K562 (cell line): ENCODE measurements at regions not wholly inside any gene's neighbourhood (a gene's known extent, or its start where the extent isn't known, plus 50 kb on each side); places are given as distances from the start of the nearest gene placed in this dataset.
A peak's percentile ranks its signal among the peaks of the same experiment; 100 is the strongest.

Experiments
- ARNT ChIP-seq, 2 experiments: fragments of 450-650 bp; IDR thresholded peaks; 2 replicates each; pipeline ENCODE4 v1.6.1; 2016; ENCODE audit warnings: mild to moderate bottlenecking in 1 of 2
- BACH1 ChIP-seq: fragments of 200-800 bp; sonication (Bioruptor generic); IDR thresholded peaks from 2 replicates; pipeline ENCODE4 v1.6.1; 2016; ENCODE audit warnings: missing genetic modification characterization, missing compliant biosample characterization
- CAMTA2 ChIP-seq: fragments of 250-450 bp; sonication (Bioruptor Pico); conservative IDR thresholded peaks from 2 replicates; pipeline ENCODE4 v1.5.1; 2022
- CBFA2T2 ChIP-seq: fragments of 450-650 bp; conservative IDR thresholded peaks from 2 replicates; pipeline ENCODE4 v1.6.1; 2017; ENCODE audit warnings: mild to moderate bottlenecking
- ETV5 ChIP-seq: sonication (generic); formaldehyde crosslinking; IDR thresholded peaks from 2 replicates; pipeline ENCODE4 v1.4.0; 2020; ENCODE audit warnings: low read depth, mild to moderate bottlenecking, missing genetic modification reagents
- FOXK1 ChIP-seq: sonication (generic); formaldehyde crosslinking; IDR thresholded peaks from 2 replicates; pipeline ENCODE4 v1.8.0; 2022; ENCODE audit warnings: missing genetic modification reagents, mild to moderate bottlenecking, borderline replicate concordance
- GATAD2B ChIP-seq: fragments of 450-650 bp; IDR thresholded peaks from 2 replicates; pipeline ENCODE4 v1.6.1; 2017; ENCODE audit warnings: mild to moderate bottlenecking, borderline replicate concordance
- HDGF ChIP-seq: fragments of 450-650 bp; IDR thresholded peaks from 2 replicates; pipeline ENCODE4 v1.6.1; 2016
- JUN ChIP-seq, 2 experiments: sonication (generic) in 1 of 2; formaldehyde crosslinking in 1 of 2; IDR thresholded peaks; 2 replicates each; pipeline versions ENCODE4 v1.6.1 to v1.8.0; 2012 to 2022; ENCODE audit warnings: borderline replicate concordance in 2 of 2, mild to moderate bottlenecking in 2 of 2, improper control_type of control experiment in 1 of 2, low read depth in 1 of 2, low read length in 1 of 2, missing genetic modification reagents in 1 of 2
- JUND ChIP-seq, 2 experiments: IDR thresholded peaks; 2 replicates in 1 of 2; 3 replicates in 1 of 2; pipeline ENCODE4 v1.6.1; 2011; ENCODE audit warnings: borderline replicate concordance in 2 of 2, low read depth in 2 of 2, low read length in 2 of 2, improper control_type of control experiment in 1 of 2, missing biosample characterization in 1 of 2, missing genetic modification characterization in 1 of 2, missing genetic modification reagents in 1 of 2
- MYBL2 ChIP-seq, 2 experiments: fragments of 450-650 bp in 1 of 2; sonication (generic) in 1 of 2; formaldehyde crosslinking in 1 of 2; IDR thresholded peaks; 2 replicates each; pipeline versions ENCODE4 v1.6.1 to v1.8.1; 2017 to 2022; ENCODE audit warnings: borderline replicate concordance in 1 of 2, inconsistent platforms in 1 of 2, low read depth in 1 of 2, mild to moderate bottlenecking in 1 of 2, missing genetic modification reagents in 1 of 2, moderate library complexity in 1 of 2
- NCOR1 ChIP-seq: fragments of 450-650 bp; IDR thresholded peaks from 2 replicates; pipeline ENCODE4 v1.6.1; 2016; ENCODE audit warnings: mild to moderate bottlenecking, moderate library complexity
- SMARCA4 ChIP-seq: fragments of 450-650 bp; IDR thresholded peaks from 2 replicates; pipeline ENCODE4 v1.6.1; 2016
- SMARCE1 ChIP-seq: fragments of 450-650 bp; IDR thresholded peaks from 2 replicates; pipeline ENCODE4 v1.7.1; 2016; ENCODE audit warnings: mild to moderate bottlenecking
- SRSF1 ChIP-seq: fragments of 200-400 bp; formaldehyde crosslinking; IDR thresholded peaks from 2 replicates; pipeline ENCODE4 v1.6.1; 2017; ENCODE audit warnings: mild to moderate bottlenecking, low read depth, low read length, moderate library complexity
- ZBTB8A ChIP-seq: fragments of 450-650 bp; IDR thresholded peaks from 2 replicates; pipeline ENCODE4 v1.6.1; 2018; ENCODE audit warnings: mild to moderate bottlenecking, moderate library complexity; ENCODE audit not compliant: partially characterized antibody
- ZKSCAN1 ChIP-seq: fragments of 150-350 bp; IDR thresholded peaks from 2 replicates; pipeline ENCODE4 v1.6.1; 2016; ENCODE audit warnings: low read depth, low read length
- ZNF263 ChIP-seq: sonication (generic); formaldehyde crosslinking; IDR thresholded peaks from 2 replicates; pipeline ENCODE4 v1.8.0; 2022; ENCODE audit warnings: mild to moderate bottlenecking, missing genetic modification reagents, borderline replicate concordance
- ZNF41 ChIP-seq: fragments of 250-450 bp; sonication (Bioruptor Pico); conservative IDR thresholded peaks from 2 replicates; pipeline ENCODE4 v1.4.0; 2020; ENCODE audit warnings: mild to moderate bottlenecking
- TF ChIP-seq, protein P1 (sequence below): sonication (generic); formaldehyde crosslinking; IDR thresholded peaks from 2 replicates; pipeline ENCODE4 v1.8.1; 2022; ENCODE audit warnings: missing genetic modification reagents
- TF ChIP-seq, protein P2 (sequence below), 2 experiments: fragments of 450-650 bp in 1 of 2; sonication (generic) in 1 of 2; formaldehyde crosslinking in 1 of 2; IDR thresholded peaks in 1 of 2; conservative IDR thresholded peaks in 1 of 2; 2 replicates each; pipeline versions ENCODE4 v1.6.1 to v1.8.1; 2016 to 2023; ENCODE audit warnings: mild to moderate bottlenecking in 2 of 2, moderate library complexity in 2 of 2, inconsistent platforms in 1 of 2, missing genetic modification reagents in 1 of 2
- TF ChIP-seq, protein P3 (sequence below): fragments of 250-450 bp; sonication (Bioruptor Pico); IDR thresholded peaks from 2 replicates; pipeline ENCODE4 v1.9.0; 2021; ENCODE audit warnings: mild to moderate bottlenecking
- TF ChIP-seq, protein P4 (sequence below), 2 experiments: IDR thresholded peaks; 2 replicates each; pipeline ENCODE4 v1.6.1; 2012; ENCODE audit warnings: improper control_type of control experiment in 2 of 2, low read depth in 2 of 2, low read length in 2 of 2, borderline replicate concordance in 1 of 2

DNA sequence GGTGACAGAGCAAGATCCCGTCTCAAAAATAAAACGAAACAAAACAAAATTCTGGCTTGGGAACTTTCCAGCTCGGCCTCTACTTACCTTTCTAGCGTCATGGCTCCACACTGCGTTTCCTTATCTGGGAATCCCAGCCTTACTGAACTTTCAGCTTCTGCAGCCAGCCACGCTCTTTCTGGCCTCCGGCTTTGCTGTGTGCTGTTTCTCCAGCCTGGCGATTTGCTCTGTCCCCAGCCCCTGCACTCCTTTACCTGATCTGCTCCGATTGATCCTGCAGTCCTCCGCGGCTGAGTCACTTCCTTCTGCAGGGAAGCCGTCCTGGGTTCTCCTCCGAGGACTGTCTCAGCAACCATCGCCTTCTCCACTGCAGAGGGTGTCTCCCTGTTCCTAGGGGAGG lies 71.0 kb upstream of the FAM171A1 start (continued):
- TF ChIP-seq, protein P1, sequence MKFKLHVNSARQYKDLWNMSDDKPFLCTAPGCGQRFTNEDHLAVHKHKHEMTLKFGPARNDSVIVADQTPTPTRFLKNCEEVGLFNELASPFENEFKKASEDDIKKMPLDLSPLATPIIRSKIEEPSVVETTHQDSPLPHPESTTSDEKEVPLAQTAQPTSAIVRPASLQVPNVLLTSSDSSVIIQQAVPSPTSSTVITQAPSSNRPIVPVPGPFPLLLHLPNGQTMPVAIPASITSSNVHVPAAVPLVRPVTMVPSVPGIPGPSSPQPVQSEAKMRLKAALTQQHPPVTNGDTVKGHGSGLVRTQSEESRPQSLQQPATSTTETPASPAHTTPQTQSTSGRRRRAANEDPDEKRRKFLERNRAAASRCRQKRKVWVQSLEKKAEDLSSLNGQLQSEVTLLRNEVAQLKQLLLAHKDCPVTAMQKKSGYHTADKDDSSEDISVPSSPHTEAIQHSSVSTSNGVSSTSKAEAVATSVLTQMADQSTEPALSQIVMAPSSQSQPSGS (CRISPR knock-in tag), result no peak
- TF ChIP-seq ZNF41 (CRISPR knock-in tag) (no peak), SRSF1 (no peak), BACH1 (tag) (no peak), SMARCA4 (0 out of 2 replicates have a peak, but pooled peaks have one; percentile 42), CBFA2T2 (peak; percentile 26; the same call in 1 of the 2 replicates), JUN (IDR thresholded peaks at IDR 0.05; ENCODE audit: borderline replicate concordance, low read depth, low read length) (no peak), JUN (CRISPR knock-in tag; IDR thresholded peaks at IDR 0.05; ENCODE audit: borderline replicate concordance) (no peak), HDGF (no peak), NCOR1 (peak; percentile 27; the same call in 1 of the 2 replicates), ARNT (IDR thresholded peaks at IDR 0.05) (no peak), ZNF263 (CRISPR knock-in tag) (peak; percentile 74), JUND (IDR thresholded peaks at IDR 0.05; ENCODE audit: borderline replicate concordance, low read depth, low read length) (peak; percentile 59), JUND (tag; IDR thresholded peaks at IDR 0.05; ENCODE audit: borderline replicate concordance, low read depth, low read length) (no peak), MYBL2 (IDR thresholded peaks at IDR 0.05; ENCODE audit: low read depth) (no peak), MYBL2 (CRISPR knock-in tag; IDR thresholded peaks at IDR 0.05; ENCODE audit: borderline replicate concordance) (no peak), CAMTA2 (CRISPR knock-in tag) (0 out of 2 replicates have a peak, but pooled peaks have one; percentile 35), SMARCE1 (peak; percentile 38), ETV5 (CRISPR knock-in tag) (0 out of 2 replicates have a peak, but pooled peaks have one; percentile 32), GATAD2B (peak; percentile 36; the same call in 1 of the 2 replicates), ZKSCAN1 (no peak), ZBTB8A (no peak), FOXK1 (no peak)
- TF ChIP-seq, protein P2, sequence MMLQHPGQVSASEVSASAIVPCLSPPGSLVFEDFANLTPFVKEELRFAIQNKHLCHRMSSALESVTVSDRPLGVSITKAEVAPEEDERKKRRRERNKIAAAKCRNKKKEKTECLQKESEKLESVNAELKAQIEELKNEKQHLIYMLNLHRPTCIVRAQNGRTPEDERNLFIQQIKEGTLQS (IDR thresholded peaks at IDR 0.05), result peak; percentile 17; the same call in 1 of the 2 replicates
- TF ChIP-seq, protein P2 (CRISPR knock-in tag; conservative IDR thresholded peaks at IDR 0.05), result no peak
- TF ChIP-seq, protein P3, sequence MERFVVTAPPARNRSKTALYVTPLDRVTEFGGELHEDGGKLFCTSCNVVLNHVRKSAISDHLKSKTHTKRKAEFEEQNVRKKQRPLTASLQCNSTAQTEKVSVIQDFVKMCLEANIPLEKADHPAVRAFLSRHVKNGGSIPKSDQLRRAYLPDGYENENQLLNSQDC (CRISPR knock-in tag), result no peak
- TF ChIP-seq, protein P4, sequence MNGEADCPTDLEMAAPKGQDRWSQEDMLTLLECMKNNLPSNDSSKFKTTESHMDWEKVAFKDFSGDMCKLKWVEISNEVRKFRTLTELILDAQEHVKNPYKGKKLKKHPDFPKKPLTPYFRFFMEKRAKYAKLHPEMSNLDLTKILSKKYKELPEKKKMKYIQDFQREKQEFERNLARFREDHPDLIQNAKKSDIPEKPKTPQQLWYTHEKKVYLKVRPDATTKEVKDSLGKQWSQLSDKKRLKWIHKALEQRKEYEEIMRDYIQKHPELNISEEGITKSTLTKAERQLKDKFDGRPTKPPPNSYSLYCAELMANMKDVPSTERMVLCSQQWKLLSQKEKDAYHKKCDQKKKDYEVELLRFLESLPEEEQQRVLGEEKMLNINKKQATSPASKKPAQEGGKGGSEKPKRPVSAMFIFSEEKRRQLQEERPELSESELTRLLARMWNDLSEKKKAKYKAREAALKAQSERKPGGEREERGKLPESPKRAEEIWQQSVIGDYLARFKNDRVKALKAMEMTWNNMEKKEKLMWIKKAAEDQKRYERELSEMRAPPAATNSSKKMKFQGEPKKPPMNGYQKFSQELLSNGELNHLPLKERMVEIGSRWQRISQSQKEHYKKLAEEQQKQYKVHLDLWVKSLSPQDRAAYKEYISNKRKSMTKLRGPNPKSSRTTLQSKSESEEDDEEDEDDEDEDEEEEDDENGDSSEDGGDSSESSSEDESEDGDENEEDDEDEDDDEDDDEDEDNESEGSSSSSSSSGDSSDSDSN (IDR thresholded peaks at IDR 0.05; ENCODE audit: borderline replicate concordance in 1 of 2, low read depth in 2 of 2, low read length in 2 of 2), result 0 out of 4 replicates have a peak, but pooled peaks of 1 of the 2 experiments have one; percentile 51
